ENCODE measurements at regions not wholly inside any gene's neighbourhood (a gene's known extent, or its start where the extent isn't known, plus 50 kb on each side); places are given as distances from the start of the nearest gene placed in this dataset.

DNA sequence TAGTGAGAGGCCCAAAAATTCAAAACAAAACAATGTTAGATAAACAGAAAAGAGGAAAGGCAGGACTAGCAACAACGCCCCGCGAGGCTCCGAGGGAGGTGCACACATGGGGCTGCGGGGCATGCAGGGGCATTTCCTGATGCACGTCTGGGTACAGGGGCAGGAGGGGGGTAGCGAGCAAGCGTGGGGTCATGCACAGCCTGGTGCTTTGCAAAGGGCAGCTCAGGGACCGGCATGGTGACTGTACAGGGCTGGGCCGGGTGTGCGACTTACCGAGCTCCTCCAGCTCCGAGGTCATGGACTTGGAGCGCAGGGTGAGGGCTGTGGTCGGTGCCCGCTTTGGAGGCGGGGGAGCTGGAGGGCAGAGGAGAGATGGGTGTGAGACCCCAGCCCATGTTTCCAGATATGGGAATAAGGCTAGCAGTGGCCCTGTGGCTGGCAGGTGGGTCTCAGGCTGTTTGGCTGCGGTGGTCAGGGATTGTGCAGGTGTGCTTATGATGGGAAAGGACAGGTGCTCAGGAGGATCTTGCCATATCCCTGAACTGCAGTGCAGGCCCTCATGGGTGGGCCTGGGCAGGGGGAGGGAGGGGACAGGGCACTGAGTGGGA is 103.7 kb downstream of the CTTN start:
- no peak for DNase-seq

DNA sequence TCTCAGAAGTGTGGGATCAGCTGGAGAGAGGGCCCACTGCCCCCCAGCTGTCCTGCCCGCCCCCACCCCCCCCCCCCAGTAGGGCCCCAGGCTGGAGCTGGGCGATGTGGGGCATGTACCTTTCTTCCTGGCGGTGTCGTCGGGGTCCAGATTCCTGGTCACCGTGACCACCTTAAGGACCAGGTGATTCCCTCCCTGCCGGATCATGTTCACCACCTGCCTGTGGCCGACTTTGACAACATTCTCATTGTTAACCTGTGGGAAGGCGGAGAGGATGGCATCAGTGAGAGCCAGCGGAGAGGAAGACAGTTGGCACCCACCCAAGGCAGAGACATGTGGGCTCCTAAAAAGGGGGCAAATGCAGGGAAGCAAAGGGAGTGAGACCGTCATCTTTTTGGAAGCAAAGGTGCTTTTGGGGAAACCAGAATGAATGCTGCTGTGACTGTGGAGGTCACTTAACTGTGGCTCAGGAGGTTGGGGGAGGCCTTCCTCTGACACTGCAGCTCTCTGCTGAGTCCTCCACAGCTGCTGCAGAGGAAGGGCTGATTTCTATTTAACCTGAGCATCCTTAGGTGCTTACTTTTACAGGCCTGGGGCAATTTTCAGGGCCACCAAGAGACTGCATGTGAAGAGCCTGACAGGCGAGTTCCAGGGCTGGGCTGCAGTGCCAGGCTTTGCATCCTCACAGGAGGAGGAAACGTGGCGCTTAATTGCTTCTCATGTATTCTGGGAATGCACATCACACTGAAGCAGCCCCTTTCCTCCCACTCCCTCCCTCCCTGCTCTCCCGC is 104.5 kb downstream of the CTTN start:
- DNase-seq, result no peak

DNA sequence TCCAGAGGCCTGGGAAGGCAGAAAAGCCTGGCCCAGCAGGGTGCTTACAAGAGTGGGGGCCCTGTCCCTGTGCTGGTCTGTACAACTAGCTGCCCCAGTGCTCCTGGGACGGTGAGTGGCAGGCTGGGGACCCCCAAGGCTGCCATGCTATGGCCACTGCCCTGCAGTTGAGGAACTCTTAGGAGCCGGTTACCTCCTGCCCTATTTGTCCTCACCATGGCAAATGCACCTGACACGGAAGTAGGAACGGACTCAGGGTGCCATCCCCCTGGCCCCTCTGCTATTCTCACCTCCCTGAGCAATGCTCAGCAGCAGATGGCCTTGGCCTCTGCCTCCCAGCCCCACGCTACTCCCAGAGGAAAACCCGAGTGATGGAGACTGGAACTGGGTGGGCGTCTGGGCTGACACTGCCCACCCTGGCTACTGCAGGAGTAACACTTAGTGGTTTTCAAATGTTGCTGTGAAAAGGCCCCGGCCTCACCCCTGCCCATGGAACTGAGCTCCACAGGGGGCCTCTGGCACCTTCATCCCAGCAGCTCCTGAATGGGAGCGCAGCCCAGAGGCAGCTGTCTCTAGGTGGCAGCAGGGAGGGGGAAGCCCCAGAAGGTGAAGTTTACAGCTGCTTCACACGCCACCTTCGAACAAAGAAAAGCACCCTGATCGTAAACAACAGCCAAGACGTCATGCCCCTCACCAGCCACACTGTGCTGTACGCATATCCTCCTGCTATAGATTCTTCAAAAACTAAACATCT is 105.3 kb downstream of the CTTN start:
- DNase-seq, result no peak

DNA sequence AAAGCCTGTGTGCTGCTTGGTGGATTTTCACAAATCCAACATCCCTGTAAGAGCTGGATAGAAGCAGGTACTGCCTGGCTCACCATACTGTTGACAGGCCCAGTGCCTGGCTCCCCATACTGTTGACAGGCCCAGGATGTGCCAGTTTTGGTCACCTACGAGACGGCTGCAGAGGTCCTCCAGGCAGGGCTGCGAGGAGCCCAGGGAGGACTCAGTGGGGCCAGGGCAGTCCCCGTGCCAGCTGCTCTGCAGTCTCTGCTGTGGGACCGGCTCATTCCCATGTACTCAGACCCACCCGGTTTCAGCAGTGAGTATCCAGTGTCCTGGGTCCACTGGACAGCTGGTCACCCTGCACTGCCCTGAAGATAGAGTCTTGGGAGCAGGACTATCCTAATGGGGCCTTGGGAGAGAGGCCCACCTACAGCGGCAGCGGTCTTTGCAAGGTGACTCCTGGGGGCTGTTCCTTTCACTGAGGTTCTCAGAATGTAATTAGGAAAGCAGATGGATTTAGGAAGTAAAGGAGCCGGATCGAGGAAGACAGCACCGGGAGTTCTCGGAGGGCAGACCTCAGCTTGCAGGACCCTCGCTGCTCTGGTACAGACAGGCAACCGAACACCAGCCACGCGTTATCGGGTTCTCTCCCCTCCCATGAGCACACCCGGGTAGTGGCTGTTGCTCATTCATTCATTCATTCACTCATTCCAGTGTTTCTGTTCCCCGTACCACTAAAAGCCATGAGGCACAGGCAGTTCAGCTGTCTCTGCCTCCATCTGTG is 106.1 kb downstream of the CTTN start:
- DNase-seq, result no peak

DNA sequence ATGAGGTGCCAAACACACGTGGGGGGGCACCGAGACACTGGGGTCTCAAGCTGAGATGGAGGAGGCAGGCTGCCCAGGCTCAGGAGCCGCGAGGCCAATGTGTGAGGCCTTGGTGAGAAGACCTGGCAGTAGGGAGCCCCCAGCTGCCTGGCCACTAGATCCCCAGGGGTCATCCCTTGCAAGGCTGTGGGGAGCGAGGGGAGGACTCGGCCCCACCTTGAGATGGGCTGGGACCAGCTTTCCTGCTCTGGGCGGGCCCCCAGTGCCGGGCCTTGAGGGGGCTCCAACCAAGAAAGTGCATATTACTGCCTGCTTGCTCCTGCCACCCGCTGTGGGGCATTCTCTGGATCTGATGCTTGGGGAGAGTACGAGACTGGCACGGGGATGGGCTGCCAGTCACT is 107.0 kb downstream of the CTTN start:
- DNase-seq, result no peak

DNA sequence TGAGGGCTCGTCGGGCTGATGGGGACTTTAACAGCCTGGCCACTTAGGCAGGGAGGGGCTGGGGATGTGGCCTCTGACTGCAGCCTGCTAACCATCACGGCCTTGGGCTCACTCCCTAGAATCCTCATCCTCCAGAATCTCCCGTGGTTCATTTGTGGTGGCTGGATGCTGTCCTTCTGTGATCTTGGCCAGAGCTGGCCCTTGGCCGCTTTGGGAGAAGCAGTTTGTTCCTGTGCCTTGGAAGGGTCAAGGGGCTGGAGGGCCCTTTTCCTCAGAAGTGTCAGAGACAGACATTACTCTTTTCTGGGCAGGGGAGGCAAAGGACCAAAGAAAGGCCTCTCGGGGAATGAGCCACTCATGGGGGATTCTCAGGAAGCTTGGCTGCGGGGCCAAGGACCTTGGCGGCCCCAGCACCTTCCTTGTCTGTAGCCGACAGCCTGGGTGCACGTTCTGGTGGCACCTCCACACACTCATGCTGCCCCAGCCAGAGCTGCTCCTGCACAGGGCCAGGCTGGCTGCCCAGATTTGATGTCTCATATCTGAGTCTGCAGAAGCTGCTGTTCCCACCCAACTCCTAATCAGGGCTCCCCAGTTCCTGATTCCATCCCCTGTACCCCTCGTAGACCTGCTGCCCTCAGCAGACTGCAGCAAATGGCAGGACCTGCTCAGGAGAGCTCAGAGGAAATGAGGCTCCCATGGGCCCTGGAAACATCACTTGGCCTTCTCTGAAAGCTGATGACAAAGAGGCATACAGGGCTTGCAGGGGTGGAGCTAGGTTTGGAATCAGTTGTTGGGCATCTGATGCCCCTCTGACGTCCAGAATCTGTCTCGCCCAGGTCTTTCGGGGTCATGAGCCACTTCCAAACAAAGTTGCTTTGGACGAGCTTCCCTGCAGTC is 107.7 kb downstream of the CTTN start:
- no peak for DNase-seq

DNA sequence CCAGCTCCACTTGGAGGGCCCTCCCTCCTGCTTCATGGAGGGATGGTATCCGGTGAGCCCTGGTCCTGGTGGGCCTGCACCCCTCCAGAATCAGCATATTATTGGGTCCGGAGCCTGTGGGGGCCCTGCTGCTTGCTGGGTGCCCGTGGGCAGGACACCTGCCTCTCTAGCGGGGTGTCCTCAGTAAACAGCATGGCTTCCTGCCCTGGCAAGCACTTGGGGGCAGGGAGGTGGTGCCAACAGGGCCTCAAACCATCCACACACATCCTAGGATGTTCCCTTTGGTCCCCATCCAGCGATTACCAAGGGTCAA is 108.3 kb downstream of the CTTN start:
- no peak for DNase-seq

DNA sequence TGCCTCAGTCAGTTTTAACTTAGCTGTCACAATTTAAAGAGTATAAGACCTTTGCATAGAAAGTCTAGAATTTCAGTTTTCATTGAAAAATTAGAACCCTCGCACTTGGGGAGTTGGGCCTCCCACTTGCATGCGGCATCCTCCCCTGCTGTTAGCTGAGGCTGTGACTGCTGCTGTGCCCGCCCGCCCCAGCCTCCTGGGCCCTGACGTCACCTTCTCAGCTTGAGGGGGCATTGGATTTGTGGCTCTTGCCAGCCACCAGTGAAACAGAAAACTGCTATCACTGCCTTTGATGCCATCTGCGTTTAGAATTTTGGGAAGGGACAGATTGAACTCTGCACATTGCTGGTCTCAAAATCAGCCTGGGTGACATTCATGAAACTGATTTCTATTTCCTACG is 108.7 kb downstream of the CTTN start:
- no peak for DNase-seq

DNA sequence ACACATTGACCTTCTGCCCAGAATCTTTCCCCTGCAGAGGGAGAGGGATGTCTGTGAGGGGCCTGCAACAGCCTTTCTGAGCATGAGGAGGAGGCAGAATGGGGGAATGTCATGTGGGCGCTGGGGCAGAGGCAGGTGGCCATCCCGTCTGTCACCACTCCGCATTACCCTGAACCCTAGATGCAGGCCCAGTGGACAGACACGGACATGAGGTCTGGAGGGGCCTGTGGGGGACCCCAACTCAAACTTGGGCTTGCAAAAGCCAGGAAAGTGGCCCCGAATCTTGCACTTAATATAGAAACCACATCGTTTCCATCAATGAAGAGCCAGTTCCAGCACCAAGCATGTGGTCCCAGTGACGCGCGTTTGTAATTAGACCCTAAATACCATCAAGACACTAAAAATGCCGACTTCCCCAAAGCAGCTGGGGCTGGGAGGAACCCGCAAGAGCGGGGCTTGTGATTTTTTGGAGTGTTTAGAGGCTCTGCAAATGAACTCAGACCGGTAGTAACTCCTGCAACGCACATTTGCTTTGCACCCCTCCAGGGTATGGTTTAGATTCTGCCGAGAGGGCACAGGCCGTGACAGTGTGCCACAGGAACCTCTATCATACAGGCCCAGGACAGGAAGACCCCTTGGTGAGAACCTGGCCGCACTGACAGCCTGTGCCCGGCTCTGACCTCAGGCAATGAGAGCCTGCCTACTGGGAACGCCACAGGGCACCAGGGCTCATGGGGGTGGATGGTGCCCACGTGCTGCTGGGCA is 109.3 kb downstream of the CTTN start:
- no peak for DNase-seq

DNA sequence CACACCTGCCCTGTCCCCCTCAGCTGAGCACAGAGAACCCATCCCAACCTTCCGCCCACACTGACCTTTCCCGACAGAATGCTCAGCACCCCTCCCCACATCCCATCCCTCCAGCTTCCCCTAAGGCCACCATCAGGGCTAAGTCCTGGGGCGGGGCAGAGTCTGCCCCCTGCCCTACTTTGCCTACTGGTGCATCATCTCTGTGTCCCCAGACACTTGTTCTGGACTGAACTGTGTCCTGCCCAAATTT is 109.8 kb downstream of the CTTN start:
- DNase-seq, result no peak

DNA sequence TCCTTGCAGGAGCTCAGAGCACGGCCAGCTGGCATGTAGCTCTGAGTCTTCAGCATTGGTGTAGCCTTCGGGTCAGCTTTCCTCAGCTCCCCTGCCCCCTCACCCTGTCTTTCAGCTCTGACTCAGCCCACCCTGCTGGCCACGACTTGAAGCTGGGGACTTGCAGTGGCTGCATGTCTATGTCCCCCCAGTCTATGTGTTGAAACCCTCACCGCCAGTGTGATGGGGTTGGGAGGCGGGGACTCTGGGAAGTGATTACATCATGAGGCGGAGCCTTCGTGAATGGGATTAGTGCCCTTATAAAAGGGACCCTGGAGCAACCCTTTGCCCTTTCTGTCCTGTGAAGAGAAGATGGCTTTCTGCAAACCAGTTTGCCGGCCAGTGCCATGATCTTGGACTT is 111.1 kb downstream of the CTTN start:
- DNase-seq, result no peak

DNA sequence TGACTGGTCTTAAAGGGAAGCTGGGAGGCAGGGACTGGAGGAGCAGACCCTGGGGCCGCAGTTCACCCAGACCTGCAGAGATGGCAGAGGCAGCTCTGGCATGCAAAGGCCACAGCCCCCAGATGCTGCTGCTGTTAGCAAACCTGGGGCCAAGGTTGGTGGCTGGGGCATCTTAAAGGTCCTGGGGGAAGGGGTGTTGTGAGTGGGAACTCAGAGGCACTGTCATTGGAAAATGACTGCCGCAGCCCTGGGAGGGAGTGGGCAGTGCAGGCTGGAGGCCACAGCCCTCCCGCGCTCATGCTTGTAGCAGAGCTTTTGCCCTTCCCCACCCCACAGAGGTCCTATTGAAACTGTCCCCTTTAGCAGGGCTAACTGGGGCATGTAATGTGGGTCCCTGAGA is 111.8 kb downstream of the CTTN start:
- no peak for DNase-seq

DNA sequence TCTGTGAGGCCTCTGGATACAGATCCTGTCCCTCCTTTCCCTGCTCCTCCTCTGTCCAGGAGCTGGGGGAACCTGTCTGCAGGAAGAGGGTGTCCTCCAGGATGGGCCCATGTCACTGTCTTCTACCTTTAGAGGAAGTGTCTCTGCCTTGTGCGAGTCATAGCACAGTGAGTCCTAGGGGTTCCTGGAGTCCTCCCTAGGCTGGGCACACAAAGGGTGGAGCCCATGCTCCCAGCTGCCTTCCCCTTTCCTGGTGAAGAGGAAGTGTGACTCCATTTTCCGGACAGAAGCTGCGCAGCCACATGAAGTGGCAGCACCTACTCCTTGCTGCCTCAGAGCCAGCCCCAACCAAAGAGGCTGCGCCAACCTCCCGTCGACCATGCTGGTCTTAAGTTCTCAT is 112.2 kb downstream of the CTTN start:
- no peak for DNase-seq

DNA sequence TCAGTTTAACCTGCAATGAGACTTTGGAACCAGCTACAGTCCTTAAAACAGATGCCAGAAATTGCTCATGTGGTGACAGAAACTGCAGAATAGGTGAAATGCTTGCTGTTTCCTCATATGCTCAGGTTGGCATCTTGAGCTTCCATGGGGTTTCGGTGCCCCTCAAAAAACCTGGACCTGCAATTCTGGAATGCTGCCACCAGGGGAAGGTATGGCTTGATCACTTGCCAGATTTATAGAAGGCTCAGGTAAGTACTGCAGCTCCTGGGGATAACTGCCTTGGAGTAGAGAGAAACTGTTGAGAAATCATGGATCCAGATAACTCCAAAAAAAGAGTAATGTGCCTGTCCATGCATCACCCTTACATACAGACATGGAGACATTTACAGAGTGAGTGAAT is 113.0 kb downstream of the CTTN start:
- DNase-seq, result no peak

DNA sequence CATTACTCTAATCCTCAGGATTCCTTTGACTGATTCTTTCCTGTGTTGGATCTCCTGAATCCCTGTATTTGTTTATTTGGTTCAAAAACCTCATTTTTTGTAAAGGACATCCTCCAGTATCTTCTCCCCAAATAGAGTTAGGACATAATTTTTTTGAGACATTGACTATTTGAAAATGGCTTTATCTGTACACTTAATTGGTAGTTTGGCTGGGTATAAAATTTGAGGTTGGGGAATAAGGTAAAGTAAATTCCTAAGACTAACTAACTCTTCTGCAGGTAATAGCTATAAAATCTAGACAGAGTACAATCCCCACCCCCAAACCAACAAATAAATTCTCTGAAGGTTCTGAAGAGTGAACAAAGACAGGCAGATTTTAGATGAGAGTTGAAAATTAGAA is 114.4 kb downstream of the CTTN start:
- no peak for DNase-seq

DNA sequence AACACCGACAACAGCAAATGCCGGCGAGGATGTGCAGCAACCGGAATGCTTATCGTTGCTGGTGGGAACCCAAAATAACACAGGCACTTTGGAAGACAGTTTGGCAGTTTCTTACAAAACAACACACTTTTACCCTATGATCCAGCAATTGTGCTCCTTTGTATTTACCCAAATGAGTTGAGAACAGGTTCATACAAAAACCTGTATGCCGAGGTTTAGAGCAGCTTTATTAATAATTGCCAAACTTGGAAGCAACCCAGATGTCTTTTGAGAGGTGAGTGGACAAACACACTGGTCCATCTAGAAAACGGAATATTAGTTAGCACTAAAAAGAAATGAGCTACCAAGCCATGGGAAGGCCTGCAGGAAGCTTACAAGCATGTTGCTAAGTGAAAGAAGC is 118.9 kb downstream of the CTTN start:
- DNase-seq, result no peak

DNA sequence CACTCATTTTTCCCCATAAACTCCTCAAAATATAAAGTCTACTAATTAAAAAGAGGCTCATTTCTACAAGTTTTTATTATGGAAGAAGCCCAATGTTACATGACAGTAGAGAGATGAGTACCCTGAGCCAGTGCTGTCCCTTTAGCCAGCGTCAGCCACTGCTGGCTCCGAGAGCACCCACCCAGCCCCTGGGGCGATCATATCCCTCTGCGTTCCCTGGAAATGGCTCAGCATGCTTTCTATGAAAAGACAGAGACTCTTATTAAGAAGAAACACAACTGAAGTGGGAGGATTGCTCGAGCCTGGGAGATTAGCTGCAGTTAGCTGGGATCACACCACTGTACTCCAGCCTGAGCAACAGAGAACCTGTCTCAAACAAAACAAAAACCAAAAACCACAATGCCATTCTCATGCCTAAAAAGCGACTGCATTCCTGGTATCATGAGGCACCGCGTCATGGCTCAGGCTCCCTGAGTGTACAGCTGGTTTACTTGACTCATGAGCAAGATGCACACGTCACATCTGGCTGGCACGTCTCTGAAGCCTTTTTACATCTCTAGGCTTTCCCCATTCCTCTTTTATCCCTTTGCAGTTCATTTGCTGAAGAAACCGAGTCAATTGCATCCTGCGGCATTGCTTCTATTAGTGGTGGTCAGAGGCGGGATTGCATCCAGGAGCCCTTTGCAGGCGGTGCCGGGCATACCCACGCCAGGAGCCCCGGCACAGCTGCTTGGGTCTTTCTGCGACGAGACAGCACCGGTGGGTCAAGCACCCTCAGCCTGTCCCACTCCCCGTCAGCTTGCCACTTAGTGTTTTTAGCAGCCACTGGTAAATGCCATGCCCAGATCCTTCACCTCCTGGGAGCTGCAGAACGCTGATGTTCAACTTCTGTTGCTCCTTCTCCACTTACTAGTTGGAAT is 119.9 kb downstream of the CTTN start:
- DNase-seq, result no peak

DNA sequence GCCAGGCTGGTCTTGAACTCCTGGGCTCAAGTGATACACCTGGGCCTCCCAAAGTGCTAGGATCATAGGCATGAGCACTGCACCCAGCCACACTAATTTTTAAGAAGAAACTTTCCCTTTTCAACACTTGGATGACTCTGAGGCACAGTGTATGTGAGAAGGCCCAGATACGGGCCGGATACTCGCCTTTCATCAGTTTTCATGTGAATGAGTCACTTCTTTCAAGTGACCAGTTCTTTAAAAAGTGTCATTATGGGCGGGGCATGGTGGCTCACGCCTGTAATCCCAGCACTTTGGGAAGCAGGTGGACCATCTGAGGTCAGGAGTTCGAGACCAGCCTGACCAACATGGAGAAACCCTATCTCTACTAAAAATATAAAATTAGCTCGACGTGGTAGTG is 120.8 kb downstream of the CTTN start:
- no peak for DNase-seq

DNA sequence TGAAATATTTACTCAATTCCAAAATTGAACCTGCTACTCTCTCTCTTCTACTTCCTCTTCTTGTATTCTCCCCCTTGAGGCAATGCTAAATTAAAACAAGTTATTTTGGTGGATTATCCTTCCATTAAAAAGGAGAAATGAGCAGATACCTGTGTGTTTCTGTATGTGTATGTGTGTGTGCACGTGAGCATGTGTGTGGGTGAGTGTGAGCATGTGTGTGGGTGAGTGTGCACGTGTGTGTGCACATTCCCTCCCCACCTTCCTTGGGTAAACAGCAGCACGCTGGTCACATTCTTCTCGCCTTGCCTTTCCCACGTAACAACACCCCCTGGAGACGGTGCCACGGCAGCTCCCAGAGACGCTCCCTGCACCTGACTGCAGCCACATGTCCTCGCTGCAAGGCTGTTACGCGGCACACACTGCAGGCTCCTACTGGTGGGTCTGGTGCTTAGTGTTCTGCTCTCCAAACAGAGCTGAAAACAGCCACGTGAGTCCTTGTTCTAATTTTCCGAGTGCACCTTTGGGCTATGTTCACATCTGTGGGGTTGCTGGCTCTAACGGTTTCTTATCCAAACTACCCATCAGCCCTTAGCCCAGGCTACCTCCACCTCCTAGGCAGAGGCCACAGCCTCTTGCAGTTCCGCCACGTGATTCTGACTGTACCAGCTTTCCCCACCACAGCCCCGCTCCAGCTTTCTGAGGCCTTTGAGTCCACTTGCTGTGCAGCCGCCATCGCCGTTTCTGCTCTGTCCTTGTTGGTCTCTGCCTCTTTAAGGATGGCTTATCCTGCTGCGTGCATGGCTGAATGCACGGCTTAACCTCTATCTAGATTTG is 123.4 kb downstream of the CTTN start:
- DNase-seq, result no peak

DNA sequence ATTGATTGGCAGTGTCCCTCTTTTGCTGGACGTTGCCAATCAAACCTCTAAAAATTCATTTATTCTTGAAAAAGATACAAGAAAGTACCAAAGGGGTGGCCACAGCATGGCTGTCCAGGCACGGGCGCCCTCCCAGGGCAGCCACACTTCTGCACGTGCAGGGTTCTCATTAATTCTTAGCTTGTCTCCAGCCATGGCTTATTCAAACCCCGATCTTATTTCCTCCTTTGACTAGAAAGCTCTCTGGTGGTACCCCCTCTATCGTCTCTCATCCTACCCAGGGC is 123.9 kb downstream of the CTTN start:
- no peak for DNase-seq
